Gastrocnemius medialis (tissue), 4 donors: ENCODE measurements at regions not wholly inside any gene's neighbourhood (a gene's known extent, or its start where the extent isn't known, plus 50 kb on each side); places are given as distances from the start of the nearest gene placed in this dataset.

ENCODE experiments used
- CTCF ChIP-seq, 5 experiments: fragments of 450-650 bp in 3 of 5; fragments of 200-600 bp in 2 of 5; sonication (generic) in 2 of 5; IDR thresholded peaks in 4 of 5; conservative IDR thresholded peaks in 1 of 5; 1 replicate in 4 of 5; 2 replicates in 1 of 5; pipeline ENCODE4 v1.5.1; 2016 to 2019; ENCODE audit warnings: antibody characterized with exemption in 5 of 5, mild to moderate bottlenecking in 3 of 5, moderate library complexity in 3 of 5
- POLR2A ChIP-seq, 2 donors: fragments of 450-650 bp; IDR thresholded peaks; one replicate each; pipeline ENCODE4 v1.6.1; 2017; ENCODE audit warnings: antibody characterized with exemption in 2 of 2, mild to moderate bottlenecking in 2 of 2, moderate library complexity in 2 of 2

- TF ChIP-seq CTCF (IDR thresholded peaks at IDR 0.05 in 4 of 5, conservative IDR thresholded peaks at IDR 0.05 in 1 of 5) (no peak), POLR2A (IDR thresholded peaks at IDR 0.05) (no peak)
These were observed 459.0 kb upstream of the KLF4 start for GRCh38 chr9:107948601-107949000.
